HepG2 (cell line): ENCODE measurements at regions not wholly inside any gene's neighbourhood (a gene's known extent, or its start where the extent isn't known, plus 50 kb on each side); places are given as distances from the start of the nearest gene placed in this dataset.

ENCODE experiments used
- ATAC-seq: fragments of 200-7000 bp; cut with Tn5 transposase; 3 replicates; pipeline ENCODE4 v1.9.1; 2020; ENCODE audit warnings: mild to moderate bottlenecking, moderate library complexity
- BruUV-seq: library from RNA; stranded (reverse); fragments of 400-500 nt; replicated peaks from 2 replicates; lab custom pipeline; 2021; lab: Mats Ljungman, UMichigan
- CTCF ChIA-PET: fragments of 300-600 bp; formaldehyde crosslinking; extraction: SDS; loops from one replicate; lab custom pipeline; 2021; ENCODE audit warnings: low total read pairs, inconsistent platforms, low intra/inter-chr PET ratio; lab: Yijun Ruan, JAX
- POLR2A ChIA-PET: fragments of 350-600 bp; sonication (Branson Sonifier 250); formaldehyde crosslinking; loops from one replicate; lab custom pipeline; 2020; ENCODE audit warnings: antibody characterized with exemption, inconsistent platforms; lab: Yijun Ruan, JAX
- DNase-seq: peaks from one replicate; pipeline ENCODE4 v3.0.0-alpha.2; 2015; ENCODE audit warnings: low spot score
- FAIRE-seq: peaks from 3 replicates; lab custom pipeline; 2011; peaks lifted over from hg19 to GRCh38; lab: Jason Lieb, UNC
- H2AFZ ChIP-seq: one replicate; pipeline ENCODE4 v1.6.1; 2011; ENCODE audit warnings: low read length, inconsistent platforms
- H3K27ac ChIP-seq: fragments of 300-600 bp; 3 replicates; pipeline ENCODE4 v1.8.0; 2011; ENCODE audit warnings: mixed run types, mild to moderate bottlenecking, mixed read lengths, low read length, inconsistent platforms; ENCODE audit not compliant: insufficient read depth; ENCODE audit errors: extremely low read length
- H3K27me3 ChIP-seq, 2 experiments: fragments of 200-600 bp in 1 of 2; 2 replicates in 1 of 2; 3 replicates in 1 of 2; pipeline versions ENCODE4 v1.6.0 to v1.8.0; 2011; ENCODE audit warnings: low read length in 2 of 2, mild to moderate bottlenecking in 2 of 2, moderate library complexity in 2 of 2, inconsistent platforms in 1 of 2; ENCODE audit not compliant: insufficient read depth in 2 of 2, control insufficient read depth in 1 of 2
- H3K36me3 ChIP-seq, 2 experiments: fragments of 200-600 bp in 1 of 2; replicated peaks in 1 of 2; 2 replicates in 1 of 2; 3 replicates in 1 of 2; pipeline versions ENCODE4 v1.5.1 to v1.8.0; 2011; ENCODE audit warnings: low read length in 2 of 2, inconsistent platforms in 1 of 2; ENCODE audit not compliant: insufficient read depth in 2 of 2, control insufficient read depth in 1 of 2
- H3K4me1 ChIP-seq: 2 replicates; pipeline ENCODE4 v1.5.1; 2012; ENCODE audit warnings: low read length, inconsistent platforms; ENCODE audit not compliant: insufficient read depth
- H3K4me2 ChIP-seq: 2 replicates; pipeline ENCODE4 v1.6.0; 2011; ENCODE audit warnings: low read depth, low read length, inconsistent platforms
- H3K4me3 ChIP-seq, 3 experiments: fragments of 200-600 bp in 1 of 3; sonication (generic), shearing (Covaris generic) in 1 of 3; replicated peaks in 1 of 3; 2 replicates each; pipeline ENCODE4 v1.5.1; 2011 to 2016; ENCODE audit warnings: low read length in 3 of 3, inconsistent platforms in 2 of 3, low read depth in 2 of 3, mild to moderate bottlenecking in 2 of 3, control low read depth in 1 of 3, mixed read lengths in 1 of 3; ENCODE audit not compliant: insufficient read depth in 1 of 3
- H3K79me2 ChIP-seq: one replicate; pipeline ENCODE4 v1.6.1; 2011; ENCODE audit warnings: low read length, inconsistent platforms; ENCODE audit not compliant: insufficient read depth
- H3K9ac ChIP-seq: 2 replicates; pipeline ENCODE4 v1.6.0; 2011; ENCODE audit warnings: mild to moderate bottlenecking, low read depth, low read length, inconsistent platforms; ENCODE audit not compliant: insufficient read depth
- H3K9me3 ChIP-seq: 2 replicates; pipeline ENCODE4 v1.5.1; 2012; ENCODE audit warnings: mild to moderate bottlenecking, low read length
- H4K20me1 ChIP-seq: 2 replicates; pipeline ENCODE4 v1.6.0; 2011; ENCODE audit warnings: inconsistent platforms, mild to moderate bottlenecking, low read length, moderate library complexity; ENCODE audit not compliant: insufficient read depth
- HCFC1 ChIP-seq: fragments of 150-350 bp; IDR thresholded peaks from 2 replicates; pipeline ENCODE4 v1.6.1; 2014; ENCODE audit warnings: low read depth, low read length
- TAF15 ChIP-seq: fragments of 200-400 bp; formaldehyde crosslinking; IDR thresholded peaks from one replicate; pipeline ENCODE4 v1.6.1; 2018; ENCODE audit warnings: mild to moderate bottlenecking, low read depth, low read length; ENCODE audit not compliant: poor library complexity, severe bottlenecking
- THAP11 ChIP-seq: IDR thresholded peaks from 2 replicates; pipeline ENCODE4 v1.6.1; 2016; ENCODE audit warnings: missing biosample characterization, missing genetic modification reagents
- ZBTB1 ChIP-seq: sonication (generic); formaldehyde crosslinking; IDR thresholded peaks from 2 replicates; pipeline ENCODE4 v1.4.0; 2020; ENCODE audit warnings: missing genetic modification reagents, borderline replicate concordance
- ZBTB20 ChIP-seq: sonication (generic); formaldehyde crosslinking; IDR thresholded peaks from 2 replicates; pipeline ENCODE4 v1.8.1; 2023; ENCODE audit warnings: missing genetic modification reagents, low read depth, mild to moderate bottlenecking, borderline replicate concordance
- ZNF329 ChIP-seq: sonication (generic); formaldehyde crosslinking; IDR thresholded peaks from 2 replicates; pipeline ENCODE4 v1.9.0; 2021; ENCODE audit warnings: low read depth, mild to moderate bottlenecking, missing genetic modification reagents
- WGBS: methylation state at CpG from one replicate; pipeline ENCODE4 v1.1.6; 2017; ENCODE audit warnings: low lambda C conversion rate; 5-methylcytosine and 5-hydroxymethylcytosine counted together
- in situ Hi-C: cut with HindIII; loops from 2 replicates; pipeline ENCODE4 v1.10.0; 2017; ENCODE audit warnings: low pct_unique_long_range_greater_than_20kb; ENCODE audit not compliant: extremely low pct_ligation_motif_present
- intact Hi-C: fragments of 100-400 bp; cut with micrococcal nuclease; formaldehyde crosslinking; loops from one replicate; pipeline ENCODE4 v1.10.0; 2022; ENCODE audit not compliant: unreplicated experiment
- TF ChIP-seq, protein P1 (sequence below): sonication (generic); formaldehyde crosslinking; IDR thresholded peaks from 2 replicates; pipeline ENCODE4 v1.4.0; 2020; ENCODE audit warnings: missing genetic modification reagents, borderline replicate concordance

DNA sequence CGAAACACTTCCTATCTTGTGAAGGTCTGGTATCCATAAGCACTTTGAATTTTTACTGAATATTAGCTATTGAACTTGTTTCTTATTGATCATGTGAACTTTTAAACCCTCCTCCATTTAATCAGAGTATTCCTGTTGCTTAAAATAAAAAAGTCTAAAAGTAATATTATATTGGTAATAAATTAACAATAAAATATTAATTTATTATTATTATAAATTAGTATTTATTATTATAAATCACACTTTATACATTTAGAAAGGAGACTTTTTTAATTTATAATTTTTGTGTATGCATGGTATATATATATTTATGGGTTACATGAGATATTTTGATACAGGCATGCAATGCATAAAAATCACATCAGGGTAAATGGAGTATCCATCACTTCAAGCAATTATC lies 295.4 kb upstream of the NETO1 start:
- CTCF ChIA-PET = no interaction called here
- no peak for TF ChIP-seq ZNF329 (CRISPR knock-in tag)
- no peak for TF ChIP-seq TAF15
- TF ChIP-seq, protein P1, sequence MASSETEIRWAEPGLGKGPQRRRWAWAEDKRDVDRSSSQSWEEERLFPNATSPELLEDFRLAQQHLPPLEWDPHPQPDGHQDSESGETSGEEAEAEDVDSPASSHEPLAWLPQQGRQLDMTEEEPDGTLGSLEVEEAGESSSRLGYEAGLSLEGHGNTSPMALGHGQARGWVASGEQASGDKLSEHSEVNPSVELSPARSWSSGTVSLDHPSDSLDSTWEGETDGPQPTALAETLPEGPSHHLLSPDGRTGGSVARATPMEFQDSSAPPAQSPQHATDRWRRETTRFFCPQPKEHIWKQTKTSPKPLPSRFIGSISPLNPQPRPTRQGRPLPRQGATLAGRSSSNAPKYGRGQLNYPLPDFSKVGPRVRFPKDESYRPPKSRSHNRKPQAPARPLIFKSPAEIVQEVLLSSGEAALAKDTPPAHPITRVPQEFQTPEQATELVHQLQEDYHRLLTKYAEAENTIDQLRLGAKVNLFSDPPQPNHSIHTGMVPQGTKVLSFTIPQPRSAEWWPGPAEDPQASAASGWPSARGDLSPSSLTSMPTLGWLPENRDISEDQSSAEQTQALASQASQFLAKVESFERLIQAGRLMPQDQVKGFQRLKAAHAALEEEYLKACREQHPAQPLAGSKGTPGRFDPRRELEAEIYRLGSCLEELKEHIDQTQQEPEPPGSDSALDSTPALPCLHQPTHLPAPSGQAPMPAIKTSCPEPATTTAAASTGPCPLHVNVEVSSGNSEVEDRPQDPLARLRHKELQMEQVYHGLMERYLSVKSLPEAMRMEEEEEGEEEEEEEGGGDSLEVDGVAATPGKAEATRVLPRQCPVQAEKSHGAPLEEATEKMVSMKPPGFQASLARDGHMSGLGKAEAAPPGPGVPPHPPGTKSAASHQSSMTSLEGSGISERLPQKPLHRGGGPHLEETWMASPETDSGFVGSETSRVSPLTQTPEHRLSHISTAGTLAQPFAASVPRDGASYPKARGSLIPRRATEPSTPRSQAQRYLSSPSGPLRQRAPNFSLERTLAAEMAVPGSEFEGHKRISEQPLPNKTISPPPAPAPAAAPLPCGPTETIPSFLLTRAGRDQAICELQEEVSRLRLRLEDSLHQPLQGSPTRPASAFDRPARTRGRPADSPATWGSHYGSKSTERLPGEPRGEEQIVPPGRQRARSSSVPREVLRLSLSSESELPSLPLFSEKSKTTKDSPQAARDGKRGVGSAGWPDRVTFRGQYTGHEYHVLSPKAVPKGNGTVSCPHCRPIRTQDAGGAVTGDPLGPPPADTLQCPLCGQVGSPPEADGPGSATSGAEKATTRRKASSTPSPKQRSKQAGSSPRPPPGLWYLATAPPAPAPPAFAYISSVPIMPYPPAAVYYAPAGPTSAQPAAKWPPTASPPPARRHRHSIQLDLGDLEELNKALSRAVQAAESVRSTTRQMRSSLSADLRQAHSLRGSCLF = no peak
- no peak for TF ChIP-seq ZBTB20 (CRISPR knock-in tag)
- TF ChIP-seq ZBTB1 = no peak
- TF ChIP-seq HCFC1 = no peak
- no peak for TF ChIP-seq THAP11 (CRISPR knock-in tag)

More for the DNA sequence above, 295.4 kb upstream of the NETO1 start:
- Histone ChIP-seq H4K20me1 (no peaks in the 10 kb centered on the region), H3K27me3 (no peaks in the 10 kb centered on the region), H3K4me1 (no peaks in the 10 kb centered on the region), H3K4me3 (no peak overlapping the region), H3K9me3 (no peaks in the 10 kb centered on the region), H3K79me2 (no peaks in the 10 kb centered on the region), H3K27ac (no peak overlapping the region), H3K36me3 (no peaks in the 10 kb centered on the region), H2AFZ (no peak overlapping the region), H3K9ac (no peak overlapping the region), H3K4me2 (no peak overlapping the region)
- POLR2A ChIA-PET = no interaction called here
- ATAC-seq (no peak), FAIRE-seq (no peak), DNase-seq (no peak)
- 0% methylated on average over 1 of the region's 1 CpG for WGBS
- no TSS peak for BruUV-seq
- in situ Hi-C loops = no loop called here
- intact Hi-C loops = no loop called here
